Endodermal cell (in vitro differentiated cells): ENCODE measurements at regions not wholly inside any gene's neighbourhood (a gene's known extent, or its start where the extent isn't known, plus 50 kb on each side); places are given as distances from the start of the nearest gene placed in this dataset.
A peak's percentile ranks its signal among the peaks of the same experiment; 100 is the strongest.

Experiments
- DNase-seq: peaks from one replicate; pipeline ENCODE4 v3.0.0-alpha.2; 2017
- H3K27ac ChIP-seq: 2 replicates; pipeline ENCODE4 v1.5.1; 2013; ENCODE audit warnings: mild to moderate bottlenecking, low read depth, low read length, moderate library complexity
- H3K27me3 ChIP-seq: 2 replicates; pipeline ENCODE4 v1.6.1; 2013; ENCODE audit warnings: mild to moderate bottlenecking, low read length, moderate library complexity; ENCODE audit not compliant: insufficient read depth, control insufficient read depth, poor library complexity, severe bottlenecking
- H3K36me3 ChIP-seq: 2 replicates; pipeline ENCODE4 v1.7.0; 2013; ENCODE audit warnings: mild to moderate bottlenecking, low read length, moderate library complexity; ENCODE audit not compliant: control insufficient read depth, insufficient read depth
- H3K4me1 ChIP-seq: one replicate; pipeline ENCODE4 v1.7.0; 2013; ENCODE audit warnings: low read length; ENCODE audit not compliant: control insufficient read depth, insufficient read depth
- H3K4me3 ChIP-seq: 2 replicates; pipeline ENCODE4 v1.5.1; 2013; ENCODE audit warnings: mild to moderate bottlenecking, low read length, moderate library complexity
- H3K9ac ChIP-seq: 2 replicates; pipeline ENCODE4 v1.6.1; 2013; ENCODE audit warnings: mild to moderate bottlenecking, low read length, moderate library complexity; ENCODE audit not compliant: poor library complexity, severe bottlenecking; ENCODE audit errors: extremely low read depth
- H3K9me3 ChIP-seq: 2 replicates; pipeline ENCODE4 v1.6.1; 2013; ENCODE audit warnings: mild to moderate bottlenecking, low read length, moderate library complexity; ENCODE audit not compliant: control insufficient read depth
- H3K27ac Mint-ChIP-seq: 2 replicates; pipeline ENCODE4 v1.8.0; 2020; ENCODE audit warnings: mixed read lengths
- H3K27me3 Mint-ChIP-seq: 2 replicates; pipeline ENCODE4 v1.8.0; 2021; ENCODE audit warnings: mild to moderate bottlenecking, mixed read lengths; ENCODE audit not compliant: insufficient read depth
- H3K36me3 Mint-ChIP-seq: 2 replicates; pipeline ENCODE4 v1.8.0; 2020; ENCODE audit warnings: low read depth, mixed read lengths
- H3K4me1 Mint-ChIP-seq: 2 replicates; pipeline ENCODE4 v1.8.0; 2020; ENCODE audit warnings: mixed read lengths
- H3K4me3 Mint-ChIP-seq: 2 replicates; pipeline ENCODE4 v1.8.0; 2020; ENCODE audit warnings: mild to moderate bottlenecking, moderate library complexity, mixed read lengths
- H3K9me3 Mint-ChIP-seq: 2 replicates; pipeline ENCODE4 v1.8.0; 2020; ENCODE audit warnings: mild to moderate bottlenecking, mixed read lengths
- CTCF ChIP-seq: fragments of 200-600 bp; sonication (generic); conservative IDR thresholded peaks from 2 replicates; pipeline ENCODE4 v1.5.0; 2021; ENCODE audit warnings: antibody characterized with exemption, mild to moderate bottlenecking
- WGBS, 2 experiments: methylation state at CpG; one replicate each; pipeline versions ENCODE4 v1.1.5 to v1.1.7; 2013; ENCODE audit warnings: missing lambda C conversion rate in 2 of 2, mixed read lengths in 1 of 2; ENCODE audit not compliant: insufficient coverage in 1 of 2, insufficient read length in 1 of 2; 5-methylcytosine and 5-hydroxymethylcytosine counted together

- Mint-ChIP-seq H3K27me3 (no peaks in the 10 kb centered on the region), H3K36me3 (no peaks in the 10 kb centered on the region), H3K4me3 (no peak overlapping the region), H3K4me1 (peaks cover 5% of the 10 kb centered on the region), H3K27ac (no peak overlapping the region), H3K9me3 (no peaks in the 10 kb centered on the region)
- Histone ChIP-seq H3K27me3 (no peaks in the 10 kb centered on the region), H3K4me1 (no peaks in the 10 kb centered on the region), H3K9me3 (no peaks in the 10 kb centered on the region), H3K9ac (no peak overlapping the region), H3K27ac (no peak overlapping the region), H3K4me3 (no peak overlapping the region), H3K36me3 (no peaks in the 10 kb centered on the region)
- TF ChIP-seq CTCF, result no peak
- WGBS, 2 experiments, result 82 to 96% methylated on average over 2 to 4 of the region's 4 CpGs
- DNase-seq, result no peak
Observed at GRCh38 chr3:104554425-104554824, 812.3 kb upstream of the ALCAM start.

GRCh38 chr3:104555728-104556127 is 811.0 kb upstream of the ALCAM start:
- WGBS, 2 experiments, result 100% methylated on average over 1 of the region's 1 CpG
- Histone ChIP-seq H3K27ac (no peak overlapping the region), H3K4me3 (no peak overlapping the region), H3K9me3 (no peaks in the 10 kb centered on the region), H3K36me3 (no peaks in the 10 kb centered on the region), H3K4me1 (no peaks in the 10 kb centered on the region), H3K9ac (no peak overlapping the region), H3K27me3 (no peaks in the 10 kb centered on the region)
- DNase-seq, result no peak
- H3K36me3 Mint-ChIP-seq, result no peaks in the 10 kb centered on the region
- TF ChIP-seq CTCF, result no peak
- peaks cover 2% of the 10 kb centered on the region for H3K4me1 Mint-ChIP-seq
- no peaks in the 10 kb centered on the region for H3K27me3 Mint-ChIP-seq
- no peak overlapping the region for H3K27ac Mint-ChIP-seq
- H3K4me3 Mint-ChIP-seq, result no peak overlapping the region
- no peaks in the 10 kb centered on the region for H3K9me3 Mint-ChIP-seq

GRCh38 chr3:104556372-104557078 is 810.2 kb upstream of the ALCAM start:
- peaks cover 2% of the 10 kb centered on the region for H3K4me1 Mint-ChIP-seq
- no peak for TF ChIP-seq CTCF
- no peaks in the 10 kb centered on the region for H3K9me3 Mint-ChIP-seq
- DNase-seq, result peak; percentile 39
- H3K36me3 ChIP-seq, result no peaks in the 10 kb centered on the region
- H3K27ac Mint-ChIP-seq, result no peak overlapping the region
- no peaks in the 10 kb centered on the region for H3K27me3 Mint-ChIP-seq
- H3K36me3 Mint-ChIP-seq, result no peaks in the 10 kb centered on the region
- H3K4me3 Mint-ChIP-seq, result no peak overlapping the region
- no peaks in the 10 kb centered on the region for H3K4me1 ChIP-seq
- no peaks in the 10 kb centered on the region for H3K9me3 ChIP-seq
- H3K9ac ChIP-seq, result no peak overlapping the region
- no peak overlapping the region for H3K27ac ChIP-seq
- 85 to 93% methylated on average over 4 of the region's 4 CpGs for WGBS, 2 experiments
- H3K4me3 ChIP-seq, result no peak overlapping the region
- H3K27me3 ChIP-seq, result no peaks in the 10 kb centered on the region
